OCI-LY7 (cell line): ENCODE measurements at regions not wholly inside any gene's neighbourhood (a gene's known extent, or its start where the extent isn't known, plus 50 kb on each side); places are given as distances from the start of the nearest gene placed in this dataset.

Experiments used
- EZH2phosphoT487 ChIP-seq: fragments of 200-600 bp; sonication (generic); IDR thresholded peaks from 2 replicates; pipeline ENCODE4 v1.6.1; 2018; ENCODE audit warnings: low read depth, borderline replicate concordance, mild to moderate bottlenecking, mixed run types, antibody characterized with exemption, low read length, moderate library complexity, mixed read lengths
- TF ChIP-seq, protein P1 (sequence below): fragments of 200-600 bp; sonication (generic); conservative IDR thresholded peaks from 2 replicates; pipeline ENCODE4 v1.5.1; 2014; ENCODE audit warnings: mild to moderate bottlenecking, antibody characterized with exemption, low read length, moderate library complexity, mixed read lengths

GRCh38 chr12:87280893-87281292, 748.3 kb downstream of the C12orf50 start:
- TF ChIP-seq, protein P1, sequence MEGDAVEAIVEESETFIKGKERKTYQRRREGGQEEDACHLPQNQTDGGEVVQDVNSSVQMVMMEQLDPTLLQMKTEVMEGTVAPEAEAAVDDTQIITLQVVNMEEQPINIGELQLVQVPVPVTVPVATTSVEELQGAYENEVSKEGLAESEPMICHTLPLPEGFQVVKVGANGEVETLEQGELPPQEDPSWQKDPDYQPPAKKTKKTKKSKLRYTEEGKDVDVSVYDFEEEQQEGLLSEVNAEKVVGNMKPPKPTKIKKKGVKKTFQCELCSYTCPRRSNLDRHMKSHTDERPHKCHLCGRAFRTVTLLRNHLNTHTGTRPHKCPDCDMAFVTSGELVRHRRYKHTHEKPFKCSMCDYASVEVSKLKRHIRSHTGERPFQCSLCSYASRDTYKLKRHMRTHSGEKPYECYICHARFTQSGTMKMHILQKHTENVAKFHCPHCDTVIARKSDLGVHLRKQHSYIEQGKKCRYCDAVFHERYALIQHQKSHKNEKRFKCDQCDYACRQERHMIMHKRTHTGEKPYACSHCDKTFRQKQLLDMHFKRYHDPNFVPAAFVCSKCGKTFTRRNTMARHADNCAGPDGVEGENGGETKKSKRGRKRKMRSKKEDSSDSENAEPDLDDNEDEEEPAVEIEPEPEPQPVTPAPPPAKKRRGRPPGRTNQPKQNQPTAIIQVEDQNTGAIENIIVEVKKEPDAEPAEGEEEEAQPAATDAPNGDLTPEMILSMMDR, result no peak
- TF ChIP-seq EZH2phosphoT487, result no peak
